B cell (primary cell): ENCODE measurements at regions not wholly inside any gene's neighbourhood (a gene's known extent, or its start where the extent isn't known, plus 50 kb on each side); places are given as distances from the start of the nearest gene placed in this dataset.

Source experiments
- EZH2 ChIP-seq: IDR thresholded peaks from 2 replicates; pipeline ENCODE4 v1.6.1; 2012; ENCODE audit warnings: borderline replicate concordance, low read depth, mild to moderate bottlenecking, moderate library complexity, low read length; ENCODE audit not compliant: insufficient read depth, poor library complexity, severe bottlenecking
- TF ChIP-seq, protein P1 (sequence below): fragments of 200-600 bp; IDR thresholded peaks from one replicate; pipeline ENCODE4 v1.8.0; 2022; ENCODE audit warnings: antibody characterized with exemption, mild to moderate bottlenecking

GRCh38 chr18:68376926-68377325, 338.0 kb downstream of the TMX3 start:
- TF ChIP-seq, protein P1, sequence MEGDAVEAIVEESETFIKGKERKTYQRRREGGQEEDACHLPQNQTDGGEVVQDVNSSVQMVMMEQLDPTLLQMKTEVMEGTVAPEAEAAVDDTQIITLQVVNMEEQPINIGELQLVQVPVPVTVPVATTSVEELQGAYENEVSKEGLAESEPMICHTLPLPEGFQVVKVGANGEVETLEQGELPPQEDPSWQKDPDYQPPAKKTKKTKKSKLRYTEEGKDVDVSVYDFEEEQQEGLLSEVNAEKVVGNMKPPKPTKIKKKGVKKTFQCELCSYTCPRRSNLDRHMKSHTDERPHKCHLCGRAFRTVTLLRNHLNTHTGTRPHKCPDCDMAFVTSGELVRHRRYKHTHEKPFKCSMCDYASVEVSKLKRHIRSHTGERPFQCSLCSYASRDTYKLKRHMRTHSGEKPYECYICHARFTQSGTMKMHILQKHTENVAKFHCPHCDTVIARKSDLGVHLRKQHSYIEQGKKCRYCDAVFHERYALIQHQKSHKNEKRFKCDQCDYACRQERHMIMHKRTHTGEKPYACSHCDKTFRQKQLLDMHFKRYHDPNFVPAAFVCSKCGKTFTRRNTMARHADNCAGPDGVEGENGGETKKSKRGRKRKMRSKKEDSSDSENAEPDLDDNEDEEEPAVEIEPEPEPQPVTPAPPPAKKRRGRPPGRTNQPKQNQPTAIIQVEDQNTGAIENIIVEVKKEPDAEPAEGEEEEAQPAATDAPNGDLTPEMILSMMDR = no peak
- no peak for TF ChIP-seq EZH2
